ENCODE measurements at regions not wholly inside any gene's neighbourhood (a gene's known extent, or its start where the extent isn't known, plus 50 kb on each side); places are given as distances from the start of the nearest gene placed in this dataset.
"Not testable (repeated sequence)": the region's sequence is repeated elsewhere in the genome, so short reads cannot be mapped to it uniquely, and the experiment has no call there.

- no peak overlapping the region for H3K4me3 ChIP-seq
- no peak overlapping the region for H3K9ac ChIP-seq (ENCODE audit: insufficient read depth in 1 of 2, low read length in 2 of 2)
- no peaks in the 10 kb centered on the region for H3K36me3 ChIP-seq (ENCODE audit: control insufficient read depth in 4 of 4, insufficient read depth in 4 of 4, low read length in 4 of 4)
- no peak overlapping the region for H3K27ac ChIP-seq (ENCODE audit: low read depth in 1 of 2, low read length in 1 of 2)
- H3K9me3 ChIP-seq (ENCODE audit: control insufficient read depth in 4 of 4, insufficient read depth in 3 of 4, low read length in 3 of 4) = no peaks in the 10 kb centered on the region
- WGBS, 2 donors = 84 to 96% methylated on average over 1 of the region's 1 CpG
- DNase-seq (no peak), ATAC-seq (ENCODE audit: insufficient read depth, low FRiP score) (no peak)
- no peak for TF ChIP-seq CTCF (IDR thresholded peaks at IDR 0.05; ENCODE audit: control extremely low read depth, extremely low read depth)
- H3K4me1 ChIP-seq (ENCODE audit: control insufficient read depth in 5 of 5, insufficient read depth in 5 of 5, low read length in 5 of 5) = peaks cover 0 to 11% (median 2%) of the 10 kb centered on the region in 5 donors
- H3K27me3 ChIP-seq (ENCODE audit: control insufficient read depth in 3 of 3, insufficient read depth in 3 of 3, low read length in 2 of 3) = no peaks in the 10 kb centered on the region
These were observed 157.1 kb upstream of the MPDZ start for GRCh38 chr9:13436591-13436990.

GRCh38 chr9:13433453-13433852, 154.0 kb upstream of the MPDZ start:
- not testable (repeated sequence) for H3K27me3 ChIP-seq (ENCODE audit: control insufficient read depth in 3 of 3, insufficient read depth in 3 of 3, low read length in 2 of 3); H3K27ac ChIP-seq (ENCODE audit: low read depth in 1 of 2, low read length in 1 of 2); ATAC-seq (ENCODE audit: insufficient read depth, low FRiP score); DNase-seq; H3K4me3 ChIP-seq; H3K9ac ChIP-seq (ENCODE audit: insufficient read depth in 1 of 2, low read length in 2 of 2); H3K9me3 ChIP-seq (ENCODE audit: control insufficient read depth in 4 of 4, insufficient read depth in 3 of 4, low read length in 3 of 4); H3K36me3 ChIP-seq (ENCODE audit: control insufficient read depth in 4 of 4, insufficient read depth in 4 of 4, low read length in 4 of 4)
- H3K4me1 ChIP-seq (ENCODE audit: control insufficient read depth in 5 of 5, insufficient read depth in 5 of 5, low read length in 5 of 5) = peaks cover 0 to 24% (median 8%) of the 10 kb centered on the region in 5 donors
- WGBS, 2 donors = 97 to 99% methylated on average over 4 of the region's 4 CpGs

- peaks cover 0 to 29% (median 8%) of the 10 kb centered on the region in 5 donors for H3K4me1 ChIP-seq (ENCODE audit: control insufficient read depth in 5 of 5, insufficient read depth in 5 of 5, low read length in 5 of 5)
- H3K9me3 ChIP-seq (ENCODE audit: control insufficient read depth in 4 of 4, insufficient read depth in 3 of 4, low read length in 3 of 4) = no peaks in the 10 kb centered on the region
- H3K27ac ChIP-seq (ENCODE audit: low read depth in 1 of 2, low read length in 1 of 2) = no peak overlapping the region
- no peaks in the 10 kb centered on the region for H3K27me3 ChIP-seq (ENCODE audit: control insufficient read depth in 3 of 3, insufficient read depth in 3 of 3, low read length in 2 of 3)
- 28 to 58% methylated on average over 1 of the region's 1 CpG for WGBS, 2 donors
- no peak overlapping the region for H3K9ac ChIP-seq (ENCODE audit: insufficient read depth in 1 of 2, low read length in 2 of 2)
- no peak overlapping the region for H3K4me3 ChIP-seq
- no peak for TF ChIP-seq CTCF (IDR thresholded peaks at IDR 0.05; ENCODE audit: control extremely low read depth, extremely low read depth)
- ATAC-seq (ENCODE audit: insufficient read depth, low FRiP score) = no peak
- no peak for DNase-seq
- H3K36me3 ChIP-seq (ENCODE audit: control insufficient read depth in 4 of 4, insufficient read depth in 4 of 4, low read length in 4 of 4) = no peaks in the 10 kb centered on the region
These were observed 153.4 kb upstream of the MPDZ start for GRCh38 chr9:13432904-13433303.

- Histone ChIP-seq H3K27ac (ENCODE audit: low read depth in 1 of 2, low read length in 1 of 2) (no peak overlapping the region), H3K4me1 (ENCODE audit: control insufficient read depth in 5 of 5, insufficient read depth in 5 of 5, low read length in 5 of 5) (peaks cover 0 to 37% (median 8%) of the 10 kb centered on the region in 5 donors), H3K4me3 (no peak overlapping the region), H3K9ac (ENCODE audit: insufficient read depth in 1 of 2, low read length in 2 of 2) (no peak overlapping the region), H3K27me3 (ENCODE audit: control insufficient read depth in 3 of 3, insufficient read depth in 3 of 3, low read length in 2 of 3) (no peaks in the 10 kb centered on the region), H3K9me3 (ENCODE audit: control insufficient read depth in 4 of 4, insufficient read depth in 3 of 4, low read length in 3 of 4) (no peaks in the 10 kb centered on the region), H3K36me3 (ENCODE audit: control insufficient read depth in 4 of 4, insufficient read depth in 4 of 4, low read length in 4 of 4) (no peaks in the 10 kb centered on the region)
- no peak for DNase-seq
- TF ChIP-seq CTCF (IDR thresholded peaks at IDR 0.05; ENCODE audit: control extremely low read depth, extremely low read depth) = no peak
- 84 to 91% methylated on average over 2 of the region's 2 CpGs for WGBS, 2 donors
- ATAC-seq (ENCODE audit: insufficient read depth, low FRiP score) = no peak
These were observed 152.2 kb upstream of the MPDZ start for GRCh38 chr9:13431692-13432091.
